ENCODE measurements at regions not wholly inside any gene's neighbourhood (a gene's known extent, or its start where the extent isn't known, plus 50 kb on each side); places are given as distances from the start of the nearest gene placed in this dataset.

DNA sequence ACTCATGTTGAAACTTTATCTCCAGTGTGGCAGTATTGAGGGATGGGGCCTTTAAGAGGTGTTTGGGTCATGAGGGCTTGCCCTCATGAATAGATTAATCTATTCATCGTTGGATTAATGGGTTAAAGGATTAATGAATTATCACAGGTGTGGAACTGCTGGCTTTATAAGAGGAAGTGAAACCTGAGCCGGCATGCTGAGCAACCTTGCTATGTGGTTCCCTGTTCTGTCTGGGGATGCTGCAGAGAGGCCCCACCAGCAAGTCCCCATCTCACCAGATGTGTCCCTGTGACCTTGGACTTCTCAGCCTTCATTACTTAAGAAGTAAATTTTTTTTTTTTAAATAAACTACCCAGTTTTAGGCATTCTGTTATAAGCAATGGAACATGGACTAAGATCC, 109.6 kb downstream of the DYRK2 start:
- no peak overlapping the region for H2AFZ ChIP-seq (ENCODE audit: low read length)
- WGBS, 2 experiments (ENCODE audit: extremely low coverage in 1 of 2, insufficient coverage in 1 of 2, insufficient read length in 1 of 2, insufficient replicate concordance in 2 of 2, low coverage in 1 of 2, low lambda C conversion rate in 2 of 2, missing lambda C conversion rate in 1 of 2): 82% methylated on average over 2 of the region's 2 CpGs; no CpG with 5 or more reads in 1 of the 2 experiments
- FAIRE-seq (no peak), DNase-seq (ENCODE audit: low read depth in 1 of 2, low spot score in 2 of 2) (no peak)
- POLR2A ChIA-PET (ENCODE audit: partially characterized antibody): no interaction called here
- H4K91ac ChIP-seq (replicated peaks; ENCODE audit: insufficient read length, low read length): no peak overlapping the region
- H3K56ac ChIP-seq (replicated peaks; ENCODE audit: insufficient read length, low read depth, low read length): no peak overlapping the region
- H3K9ac ChIP-seq (replicated peaks in 1 of 4; ENCODE audit: extremely low read depth in 1 of 4, low read depth in 3 of 4, low read length in 3 of 4): no peak overlapping the region
- H3K4me2 ChIP-seq (ENCODE audit: insufficient read depth in 1 of 2, low read depth in 2 of 2, low read length in 2 of 2): no peak overlapping the region
- H2BK15ac ChIP-seq (ENCODE audit: low read length): no peak overlapping the region
- H4K20me1 ChIP-seq (replicated peaks in 1 of 2; ENCODE audit: control insufficient read depth in 1 of 2, insufficient read depth in 2 of 2, low read length in 2 of 2): no peaks in the 10 kb centered on the region
- no peak overlapping the region for H3K23ac ChIP-seq (ENCODE audit: insufficient read length)
- no peak overlapping the region for H2BK5ac ChIP-seq (ENCODE audit: low read depth, low read length)
- 0 out of 7 replicates have a peak, but pooled peaks cover 0 to 2% (median 0%) of the 10 kb centered on the region in 4 experiments for H3K4me1 ChIP-seq (replicated peaks in 1 of 4; ENCODE audit: control insufficient read depth in 3 of 4, insufficient read depth in 4 of 4, low read length in 3 of 4)
- no peak overlapping the region for H3K4ac ChIP-seq (replicated peaks; ENCODE audit: insufficient read length, low read depth, low read length)
- no peak overlapping the region for H2BK20ac ChIP-seq (ENCODE audit: low read length)
- no peak overlapping the region for H3K14ac ChIP-seq (ENCODE audit: insufficient read length)
- no peaks in the 10 kb centered on the region for H3K27me3 ChIP-seq (replicated peaks in 1 of 4; ENCODE audit: control insufficient read depth in 3 of 4, extremely low read depth in 1 of 4, insufficient read depth in 3 of 4, low read length in 3 of 4)
- H3K79me1 ChIP-seq (ENCODE audit: low read depth, low read length): no peaks in the 10 kb centered on the region
- H3K27ac ChIP-seq (ENCODE audit: low read depth, low read length): no peak overlapping the region
- no peaks in the 10 kb centered on the region for H3K23me2 ChIP-seq (ENCODE audit: low read depth, low read length)
- no peak overlapping the region for H2BK120ac ChIP-seq (replicated peaks; ENCODE audit: low read depth, low read length)
- H3K36me3 ChIP-seq (ENCODE audit: control insufficient read depth in 2 of 4, insufficient read depth in 4 of 4, low read length in 3 of 4): no peaks in the 10 kb centered on the region
- H4K5ac ChIP-seq (ENCODE audit: insufficient read length, low read depth, low read length): no peak overlapping the region
- H3K79me2 ChIP-seq (ENCODE audit: control insufficient read depth in 1 of 2, insufficient read depth in 2 of 2, low read length in 2 of 2): no peaks in the 10 kb centered on the region
- no peak overlapping the region for H4K8ac ChIP-seq (ENCODE audit: extremely low read depth, insufficient read depth, low read length)
- CTCF ChIA-PET (ENCODE audit: partially characterized antibody): interaction anchor here (0.6 kb wide), 1 partner anchor 259 kb away, joined by 3 read pairs; no protein-coding TSS in a partner anchor
- H3K4me3 ChIP-seq (ENCODE audit: extremely low read depth in 1 of 4, insufficient read depth in 2 of 4, low read depth in 3 of 4, low read length in 4 of 4): no peak overlapping the region
- H3K9me3 ChIP-seq (ENCODE audit: insufficient read depth in 2 of 2, low read depth in 1 of 2, low read length in 1 of 2): no peaks in the 10 kb centered on the region
- no peak overlapping the region for H3K18ac ChIP-seq (ENCODE audit: extremely low read depth, low read length)
- H2BK12ac ChIP-seq (ENCODE audit: low read depth, low read length): no peak overlapping the region
- no peak overlapping the region for H2AK5ac ChIP-seq (ENCODE audit: low read depth, low read length)
- no peak for TF ChIP-seq CHD7 (IDR thresholded peaks at IDR 0.05; ENCODE audit: insufficient replicate concordance, low read length)

Measured in H1 (cell line).